ENCODE measurements at regions not wholly inside any gene's neighbourhood (a gene's known extent, or its start where the extent isn't known, plus 50 kb on each side); places are given as distances from the start of the nearest gene placed in this dataset.
"Not testable (repeated sequence)": the region's sequence is repeated elsewhere in the genome, so short reads cannot be mapped to it uniquely, and the experiment has no call there.

- H3K9me3 Mint-ChIP-seq (ENCODE audit: low read depth, unreplicated experiment), result no peaks in the 10 kb centered on the region
- intact Hi-C loops (cut with micrococcal nuclease; ENCODE audit: unreplicated experiment), result no loop called here
- CTCF ChIA-PET, result no interaction called here
- H3K4me3 Mint-ChIP-seq (ENCODE audit: low read depth, unreplicated experiment), result no peak overlapping the region
- H3K4me1 Mint-ChIP-seq (ENCODE audit: low read depth, unreplicated experiment), result no peaks in the 10 kb centered on the region
- H3K36me3 Mint-ChIP-seq (ENCODE audit: insufficient read depth, unreplicated experiment), result no peaks in the 10 kb centered on the region
- BruUV-seq (replicated peaks), result no TSS peak
- H3K27me3 Mint-ChIP-seq (ENCODE audit: unreplicated experiment), result peaks cover 16% of the 10 kb centered on the region
- no peak for DNase-seq
- H3K27ac Mint-ChIP-seq (ENCODE audit: unreplicated experiment), result no peak overlapping the region
- no peak for TF ChIP-seq CTCF (IDR thresholded peaks at IDR 0.05; ENCODE audit: unreplicated experiment)
Observed at GRCh38 chr4:154030152-154030551, 241.3 kb upstream of the SFRP2 start.

GRCh38 chr4:154029171-154029570 is 240.3 kb upstream of the SFRP2 start:
- Mint-ChIP-seq H3K4me3 (ENCODE audit: low read depth, unreplicated experiment) (no peak overlapping the region), H3K27me3 (ENCODE audit: unreplicated experiment) (peaks cover 16% of the 10 kb centered on the region), H3K4me1 (ENCODE audit: low read depth, unreplicated experiment) (no peaks in the 10 kb centered on the region), H3K9me3 (ENCODE audit: low read depth, unreplicated experiment) (no peaks in the 10 kb centered on the region), H3K36me3 (ENCODE audit: insufficient read depth, unreplicated experiment) (no peaks in the 10 kb centered on the region), H3K27ac (ENCODE audit: unreplicated experiment) (no peak overlapping the region)
- DNase-seq, result no peak
- BruUV-seq (replicated peaks), result no TSS peak
- no peak for TF ChIP-seq CTCF (IDR thresholded peaks at IDR 0.05; ENCODE audit: unreplicated experiment)
- intact Hi-C loops (cut with micrococcal nuclease; ENCODE audit: unreplicated experiment), result no loop called here
- CTCF ChIA-PET, result interaction anchor here (0.7 to 0.9 kb wide), 2 partner anchors 20 to 235 kb away, joined by 3 to 6 read pairs; no protein-coding TSS in a partner anchor

GRCh38 chr4:154025110-154025509 is 236.2 kb upstream of the SFRP2 start:
- Mint-ChIP-seq H3K27ac (ENCODE audit: unreplicated experiment) (no peak overlapping the region), H3K27me3 (ENCODE audit: unreplicated experiment) (peaks cover 16% of the 10 kb centered on the region), H3K4me1 (ENCODE audit: low read depth, unreplicated experiment) (no peaks in the 10 kb centered on the region), H3K36me3 (ENCODE audit: insufficient read depth, unreplicated experiment) (no peaks in the 10 kb centered on the region), H3K4me3 (ENCODE audit: low read depth, unreplicated experiment) (no peak overlapping the region), H3K9me3 (ENCODE audit: low read depth, unreplicated experiment) (no peaks in the 10 kb centered on the region)
- DNase-seq, result no peak
- no TSS peak for BruUV-seq (replicated peaks)
- TF ChIP-seq CTCF (IDR thresholded peaks at IDR 0.05; ENCODE audit: unreplicated experiment), result no peak
- intact Hi-C loops (cut with micrococcal nuclease; ENCODE audit: unreplicated experiment), result no loop called here
- CTCF ChIA-PET, result interaction anchor here (1.0 kb wide), 1 partner anchor 9 kb away, joined by 3 read pairs; no protein-coding TSS in a partner anchor

GRCh38 chr4:154024097-154024694 is 235.3 kb upstream of the SFRP2 start:
- Mint-ChIP-seq H3K9me3 (ENCODE audit: low read depth, unreplicated experiment) (no peaks in the 10 kb centered on the region), H3K36me3 (ENCODE audit: insufficient read depth, unreplicated experiment) (no peaks in the 10 kb centered on the region), H3K27me3 (ENCODE audit: unreplicated experiment) (peaks cover 16% of the 10 kb centered on the region), H3K4me3 (ENCODE audit: low read depth, unreplicated experiment) (no peak overlapping the region), H3K27ac (ENCODE audit: unreplicated experiment) (no peak overlapping the region), H3K4me1 (ENCODE audit: low read depth, unreplicated experiment) (no peaks in the 10 kb centered on the region)
- intact Hi-C loops (cut with micrococcal nuclease; ENCODE audit: unreplicated experiment), result no loop called here
- DNase-seq, result peak; percentile 12
- CTCF ChIA-PET, result no interaction called here
- BruUV-seq (replicated peaks), result no TSS peak
- no peak for TF ChIP-seq CTCF (IDR thresholded peaks at IDR 0.05; ENCODE audit: unreplicated experiment)

- H3K9me3 Mint-ChIP-seq (ENCODE audit: low read depth, unreplicated experiment); CTCF ChIA-PET: not testable (repeated sequence)
Observed at GRCh38 chr4:154023671-154024070, 234.8 kb upstream of the SFRP2 start.

More at GRCh38 chr4:154023671-154024070, 234.8 kb upstream of the SFRP2 start:
- intact Hi-C loops (cut with micrococcal nuclease; ENCODE audit: unreplicated experiment); BruUV-seq (replicated peaks); H3K27ac Mint-ChIP-seq (ENCODE audit: unreplicated experiment); DNase-seq; H3K4me3 Mint-ChIP-seq (ENCODE audit: low read depth, unreplicated experiment); H3K4me1 Mint-ChIP-seq (ENCODE audit: low read depth, unreplicated experiment); H3K36me3 Mint-ChIP-seq (ENCODE audit: insufficient read depth, unreplicated experiment): not testable (repeated sequence)
- H3K27me3 Mint-ChIP-seq (ENCODE audit: unreplicated experiment), result peaks cover 16% of the 10 kb centered on the region
